BE2C (cell line): ENCODE measurements at regions not wholly inside any gene's neighbourhood (a gene's known extent, or its start where the extent isn't known, plus 50 kb on each side); places are given as distances from the start of the nearest gene placed in this dataset.

ENCODE experiments used
- DNase-seq: peaks from one replicate; pipeline ENCODE4 v3.0.0-alpha.2; 2020
- H3K27me3 ChIP-seq: fragments of 250-450 bp; sonication (Bioruptor Pico); 2 replicates; pipeline ENCODE4 v1.5.1; 2020; ENCODE audit warnings: mild to moderate bottlenecking
- H3K36me3 ChIP-seq: fragments of 250-450 bp; sonication (Bioruptor Pico); 2 replicates; pipeline ENCODE4 v1.5.1; 2020; ENCODE audit warnings: mild to moderate bottlenecking
- H3K4me1 ChIP-seq: fragments of 250-450 bp; sonication (Bioruptor Pico); 2 replicates; pipeline ENCODE4 v1.5.1; 2020
- H3K4me3 ChIP-seq: 2 replicates; pipeline ENCODE4 v1.5.1; 2011; ENCODE audit warnings: low read depth, low read length
- H3K9me3 ChIP-seq: fragments of 250-450 bp; sonication (Bioruptor Pico); 2 replicates; pipeline ENCODE4 v1.5.1; 2020
- CTCF ChIP-seq: IDR thresholded peaks from 2 replicates; pipeline ENCODE4 v1.5.1; 2012; ENCODE audit warnings: mild to moderate bottlenecking, low read depth, low read length

- H3K4me3 ChIP-seq, result no peak overlapping the region
- H3K27me3 ChIP-seq, result no peaks in the 10 kb centered on the region
- TF ChIP-seq CTCF, result no peak
- no peak for DNase-seq
- H3K4me1 ChIP-seq, result 0 out of 2 replicates have a peak, but pooled peaks cover under 1% of the 10 kb centered on the region
- H3K9me3 ChIP-seq, result no peaks in the 10 kb centered on the region
- no peaks in the 10 kb centered on the region for H3K36me3 ChIP-seq
Observed at GRCh38 chr5:60349891-60350415, 350.0 kb downstream of the DEPDC1B start.

- H3K27me3 ChIP-seq, result no peaks in the 10 kb centered on the region
- H3K9me3 ChIP-seq, result no peaks in the 10 kb centered on the region
- no peaks in the 10 kb centered on the region for H3K4me1 ChIP-seq
- no peak overlapping the region for H3K4me3 ChIP-seq
- no peaks in the 10 kb centered on the region for H3K36me3 ChIP-seq
- TF ChIP-seq CTCF, result no peak
- DNase-seq, result no peak
Observed at GRCh38 chr5:60346393-60346792, 353.6 kb downstream of the DEPDC1B start.

- TF ChIP-seq CTCF, result no peak
- no peaks in the 10 kb centered on the region for H3K9me3 ChIP-seq
- H3K36me3 ChIP-seq, result no peaks in the 10 kb centered on the region
- no peaks in the 10 kb centered on the region for H3K27me3 ChIP-seq
- DNase-seq, result no peak
- no peak overlapping the region for H3K4me3 ChIP-seq
- no peaks in the 10 kb centered on the region for H3K4me1 ChIP-seq
Observed at GRCh38 chr5:60343102-60343501, 356.9 kb downstream of the DEPDC1B start.

- no peaks in the 10 kb centered on the region for H3K36me3 ChIP-seq
- no peaks in the 10 kb centered on the region for H3K27me3 ChIP-seq
- TF ChIP-seq CTCF, result no peak
- H3K9me3 ChIP-seq, result no peaks in the 10 kb centered on the region
- no peaks in the 10 kb centered on the region for H3K4me1 ChIP-seq
- no peak overlapping the region for H3K4me3 ChIP-seq
- DNase-seq, result no peak
Observed at GRCh38 chr5:60340965-60341471, 358.9 kb downstream of the DEPDC1B start.

GRCh38 chr5:60340326-60340725, 359.6 kb downstream of the DEPDC1B start:
- no peak for TF ChIP-seq CTCF
- Histone ChIP-seq H3K4me3 (no peak overlapping the region), H3K9me3 (no peaks in the 10 kb centered on the region), H3K36me3 (no peaks in the 10 kb centered on the region), H3K27me3 (no peaks in the 10 kb centered on the region), H3K4me1 (no peaks in the 10 kb centered on the region)
- no peak for DNase-seq

GRCh38 chr5:60339691-60340201, 360.2 kb downstream of the DEPDC1B start:
- no peaks in the 10 kb centered on the region for H3K36me3 ChIP-seq
- no peak overlapping the region for H3K4me3 ChIP-seq
- H3K27me3 ChIP-seq, result no peaks in the 10 kb centered on the region
- no peak for DNase-seq
- H3K9me3 ChIP-seq, result no peaks in the 10 kb centered on the region
- TF ChIP-seq CTCF, result no peak
- no peaks in the 10 kb centered on the region; the same call in 1 of the 2 replicates for H3K4me1 ChIP-seq
